PC-9 (cell line): ENCODE measurements at regions not wholly inside any gene's neighbourhood (a gene's known extent, or its start where the extent isn't known, plus 50 kb on each side); places are given as distances from the start of the nearest gene placed in this dataset.

ENCODE experiments used
- CTCF ChIP-seq: fragments of 200-600 bp; sonication (generic); conservative IDR thresholded peaks from 2 replicates; pipeline ENCODE4 v1.6.1; 2017; ENCODE audit warnings: mixed run types, antibody characterized with exemption, mild to moderate bottlenecking, moderate library complexity
- EZH2 ChIP-seq: fragments of 200-600 bp; sonication (generic); IDR thresholded peaks from 2 replicates; pipeline ENCODE4 v1.8.0; 2017; ENCODE audit warnings: antibody characterized with exemption, low read depth

- TF ChIP-seq CTCF = no peak
- no peak for TF ChIP-seq EZH2
Measured at GRCh38 chr4:45122406-45122805, 396.1 kb upstream of the GNPDA2 start.
